HG02798 (cell line): ENCODE measurements at regions not wholly inside any gene's neighbourhood (a gene's known extent, or its start where the extent isn't known, plus 50 kb on each side); places are given as distances from the start of the nearest gene placed in this dataset.

ENCODE experiments used
- ATAC-seq: cut with Tn5 transposase; IDR thresholded peaks from one replicate; pipeline ENCODE4 v1.9.1; 2021; ENCODE audit warnings: mild to moderate bottlenecking; ENCODE audit not compliant: unreplicated experiment, poor library complexity

DNA sequence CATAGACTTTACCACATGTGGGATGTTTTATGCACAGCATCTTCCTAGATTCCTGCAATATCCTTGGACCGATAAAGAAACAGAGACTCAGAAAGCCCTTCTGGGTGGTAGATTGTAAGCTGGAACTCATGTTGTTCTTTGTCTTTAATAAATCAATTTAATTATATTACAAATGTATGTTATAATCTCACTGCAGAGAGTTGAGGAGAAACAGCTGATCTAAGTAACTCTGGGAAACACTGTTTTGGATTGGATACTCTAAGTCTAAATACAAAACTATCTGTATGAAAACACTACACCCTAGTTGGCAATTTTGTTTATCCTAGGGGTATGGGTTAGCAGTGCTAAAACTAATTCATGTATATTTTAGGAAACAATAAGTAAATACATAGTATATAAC, 1015.2 kb downstream of the XPNPEP1 start:
- no peak for ATAC-seq

DNA sequence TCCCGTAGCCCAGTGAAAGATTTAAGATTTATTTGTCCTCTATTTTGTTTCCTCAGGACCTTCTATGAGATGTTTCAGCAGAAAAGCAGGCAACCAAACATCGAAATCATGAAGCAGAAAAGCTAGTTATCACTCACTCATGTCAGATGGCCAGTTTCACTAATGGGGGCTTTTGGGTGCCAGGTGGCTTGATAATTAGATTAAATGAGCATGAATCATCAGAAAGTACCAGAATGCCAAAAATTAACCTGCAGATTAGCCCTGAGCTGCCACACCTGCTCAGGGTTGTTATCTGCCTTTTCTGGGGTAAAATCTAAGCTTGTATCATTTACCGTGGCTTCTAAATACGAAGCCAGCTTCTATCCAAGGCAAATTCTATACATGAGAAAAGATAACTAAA, 1017.5 kb downstream of the XPNPEP1 start:
- no peak for ATAC-seq

DNA sequence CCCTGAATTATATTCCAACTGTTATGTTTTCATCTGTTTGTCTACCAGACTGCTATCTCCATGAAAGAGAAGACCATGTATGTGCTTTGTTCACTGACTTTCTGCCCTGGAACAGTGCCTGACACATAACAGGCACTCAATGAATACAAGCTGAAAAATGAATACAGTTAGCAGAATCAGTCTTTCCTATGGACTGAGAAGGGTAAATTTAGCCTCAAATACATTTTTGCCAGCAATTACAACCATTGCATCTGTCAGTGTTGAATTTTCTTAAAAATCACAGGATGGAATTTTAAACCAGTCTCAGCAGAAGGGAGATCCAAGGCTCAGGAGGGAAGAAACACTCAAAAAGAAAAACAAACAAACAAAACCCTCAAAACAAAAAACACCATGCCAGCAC, 1018.1 kb downstream of the XPNPEP1 start:
- ATAC-seq, result no peak

DNA sequence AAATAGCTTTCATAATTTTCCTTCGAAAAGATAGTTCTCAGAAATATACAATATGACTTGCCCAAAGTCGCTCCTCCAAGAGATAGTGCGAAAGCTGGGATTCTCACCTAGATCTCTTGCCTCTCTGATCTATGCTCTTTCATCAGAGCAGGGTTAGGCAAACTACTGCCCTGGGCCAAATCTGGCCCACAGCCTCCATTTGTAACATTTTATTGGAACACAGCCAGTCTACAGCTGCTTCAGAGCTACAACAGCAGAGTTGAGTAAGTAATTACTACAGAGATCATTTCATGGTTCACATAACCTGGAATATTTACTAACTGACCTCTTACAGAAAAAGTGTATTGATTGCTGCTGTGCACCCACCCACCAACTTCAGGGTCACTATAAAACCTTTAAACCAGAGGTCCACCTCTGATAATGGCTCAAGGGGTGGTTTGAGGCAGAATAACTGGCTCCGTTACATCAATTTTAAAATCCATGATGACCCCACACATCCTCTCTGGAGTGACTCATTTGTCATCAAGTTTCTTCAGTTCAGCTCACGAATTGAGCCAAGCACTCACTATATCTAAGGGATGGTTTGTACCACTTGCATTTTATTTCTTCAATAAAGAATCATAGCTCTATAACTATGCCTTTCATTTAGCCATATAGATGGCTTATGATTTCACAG, 1019.0 kb downstream of the XPNPEP1 start:
- ATAC-seq, result no peak

GRCh38 chr10:108902619-108903285, 1020.6 kb downstream of the XPNPEP1 start:
- peak; percentile 57 for ATAC-seq

DNA sequence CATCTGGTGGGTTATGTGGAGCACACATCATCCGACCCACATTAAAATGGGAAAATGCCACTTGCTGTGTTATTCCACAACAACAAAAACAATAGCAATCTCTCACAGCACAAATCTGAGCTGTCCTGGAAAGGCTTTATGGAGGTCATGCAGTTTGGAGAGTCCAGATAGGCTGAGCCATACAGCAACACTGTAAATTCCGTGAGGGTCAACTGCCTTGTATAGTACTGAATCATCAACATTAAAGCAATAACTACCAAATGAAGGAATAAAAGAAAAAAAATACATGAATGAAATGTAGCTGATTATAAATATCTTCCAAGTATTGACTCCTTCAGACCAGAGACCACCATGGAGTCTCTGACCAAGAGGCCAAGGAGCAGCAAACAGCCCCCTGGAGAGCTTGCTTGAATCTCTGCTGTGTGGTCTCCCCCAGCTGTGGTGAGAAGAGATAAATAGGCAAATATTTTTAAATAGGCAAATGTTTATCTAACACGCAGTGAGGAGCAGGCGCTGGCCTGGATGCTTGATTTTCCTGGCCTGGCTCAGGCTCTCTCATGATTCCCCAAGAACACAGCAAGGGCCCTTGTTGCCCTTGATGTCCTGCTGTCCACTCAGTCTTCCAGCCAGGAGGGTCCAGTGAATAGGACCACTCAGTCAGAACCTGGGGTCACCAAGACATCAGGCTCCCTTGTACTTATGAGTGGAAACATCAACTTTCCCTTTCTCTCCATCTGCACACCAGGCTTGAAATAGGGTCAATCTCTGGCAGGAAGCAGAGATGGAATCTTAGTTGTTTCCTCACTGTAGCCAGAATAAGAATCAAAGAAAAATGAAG, 1021.3 kb downstream of the XPNPEP1 start:
- no peak for ATAC-seq

GRCh38 chr10:108899670-108900069, 1023.6 kb downstream of the XPNPEP1 start:
- ATAC-seq, result no peak

DNA sequence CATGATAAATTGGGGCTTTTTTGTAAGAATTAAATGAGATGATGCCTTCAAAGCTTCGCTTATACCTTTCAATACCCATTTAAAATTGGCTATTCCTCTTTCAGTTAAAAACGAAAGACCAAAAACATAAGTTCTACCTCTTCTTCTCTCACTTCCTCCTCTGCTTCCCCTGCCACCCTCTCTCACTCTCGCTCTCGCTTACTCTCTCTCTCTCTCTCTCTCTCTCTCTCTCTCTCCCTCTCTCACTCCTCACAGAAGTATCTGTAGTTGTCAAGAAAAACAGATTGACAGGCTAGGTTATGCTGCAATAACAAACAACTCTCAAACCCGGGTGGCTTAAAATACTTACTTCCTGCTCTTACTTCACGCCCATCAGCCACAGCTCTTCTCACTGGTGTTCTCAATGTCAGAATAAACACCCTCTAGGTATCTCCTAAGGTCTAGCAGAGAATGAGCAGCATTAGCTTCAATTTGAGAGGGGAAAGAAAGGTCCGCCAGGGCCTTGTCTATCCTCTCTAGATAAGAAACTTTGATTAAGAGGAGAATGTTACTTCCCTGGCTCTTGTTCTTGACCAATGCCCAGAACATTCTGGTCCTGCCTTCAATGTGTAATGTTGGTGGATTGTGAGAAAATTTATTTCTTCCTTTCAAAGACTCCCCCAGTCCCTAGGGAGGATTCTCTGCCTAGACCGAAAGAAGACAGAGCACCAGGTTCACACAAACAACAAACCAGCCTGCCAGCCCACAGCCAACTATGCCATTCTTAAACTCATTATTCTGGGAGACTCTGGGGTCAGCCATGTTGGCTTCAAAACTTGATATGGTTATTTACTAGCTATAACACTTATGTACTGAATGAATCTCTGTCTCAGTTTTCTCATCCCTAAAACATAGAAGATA, 1028.7 kb downstream of the XPNPEP1 start:
- ATAC-seq, result peak; percentile 86

DNA sequence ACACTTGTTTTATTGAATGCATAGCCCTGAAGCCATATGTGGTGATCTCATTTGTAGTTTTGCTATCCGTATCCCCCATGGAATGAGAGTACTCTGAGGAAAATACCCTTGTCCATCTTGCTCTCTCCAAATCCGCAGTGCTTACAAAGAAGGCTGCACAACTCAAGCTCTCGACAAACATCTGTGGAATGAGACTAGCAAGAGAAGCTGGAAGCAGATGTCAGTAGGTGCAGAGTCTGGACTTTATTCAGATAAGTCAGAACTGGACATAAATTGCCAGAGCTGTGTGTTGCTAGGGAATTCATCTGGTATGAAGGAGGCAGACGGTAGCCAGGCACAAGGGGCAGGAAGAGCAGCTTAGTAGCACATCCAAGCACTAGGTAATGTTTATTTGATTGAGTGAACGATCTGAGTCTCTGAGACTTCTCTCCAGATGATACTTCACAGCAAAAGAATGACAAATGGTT, 1046.2 kb downstream of the XPNPEP1 start:
- ATAC-seq, result no peak

- peak; percentile 72 for ATAC-seq
Measured at GRCh38 chr10:108872854-108873253, 1050.5 kb downstream of the XPNPEP1 start.

DNA sequence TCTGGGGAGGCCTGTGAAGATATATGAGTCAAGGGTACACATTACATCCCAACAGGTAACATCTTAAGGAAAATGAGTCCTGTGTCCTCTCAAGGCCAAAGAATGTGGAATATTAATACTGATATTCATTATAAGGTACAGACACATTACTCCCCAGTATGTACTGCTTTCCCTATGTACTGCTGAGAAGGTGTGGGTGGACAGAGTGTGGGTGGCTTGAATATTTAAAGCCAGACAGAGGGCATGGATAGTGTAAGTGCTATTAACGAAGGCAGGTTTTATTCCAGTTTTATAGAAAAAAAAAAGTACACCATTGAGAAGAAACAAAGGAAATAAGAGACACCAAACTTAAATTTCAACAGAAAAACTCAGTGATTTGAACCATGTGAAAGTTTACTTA, 1054.4 kb downstream of the XPNPEP1 start:
- no peak for ATAC-seq

GRCh38 chr10:108862676-108863350, 1060.5 kb downstream of the XPNPEP1 start:
- ATAC-seq, result no peak

DNA sequence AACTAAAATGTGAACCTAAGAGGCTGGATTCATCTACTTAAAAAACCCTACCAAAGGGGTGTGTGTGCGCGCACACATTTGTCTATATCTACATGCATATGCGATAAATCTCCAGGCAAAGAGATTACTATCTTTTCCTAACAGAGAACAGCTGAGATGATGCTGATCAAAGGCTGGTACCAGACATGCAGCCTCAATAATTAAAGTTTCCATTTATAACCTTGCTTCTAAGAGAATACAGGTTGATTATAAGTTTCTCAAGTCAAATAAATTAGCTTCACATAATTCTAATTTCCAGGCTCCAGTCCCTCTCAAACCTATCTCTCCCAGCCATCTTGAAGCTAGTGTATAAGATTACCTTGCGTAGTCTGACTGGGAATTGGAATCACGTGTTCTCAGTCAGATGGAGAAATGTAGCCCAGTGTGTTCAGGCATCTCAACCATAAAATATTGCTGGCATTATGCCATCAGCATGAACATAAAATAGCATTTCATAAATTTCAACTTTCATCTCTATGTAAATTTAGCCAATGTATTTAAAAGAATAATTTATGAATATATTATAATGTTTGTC, 1062.0 kb downstream of the XPNPEP1 start:
- ATAC-seq, result no peak

- peak; percentile 83 for ATAC-seq
Measured at GRCh38 chr10:108852211-108852610, 1071.1 kb downstream of the XPNPEP1 start.

GRCh38 chr10:108850138-108850854, 1073.0 kb downstream of the XPNPEP1 start:
- ATAC-seq, result peak; percentile 89

DNA sequence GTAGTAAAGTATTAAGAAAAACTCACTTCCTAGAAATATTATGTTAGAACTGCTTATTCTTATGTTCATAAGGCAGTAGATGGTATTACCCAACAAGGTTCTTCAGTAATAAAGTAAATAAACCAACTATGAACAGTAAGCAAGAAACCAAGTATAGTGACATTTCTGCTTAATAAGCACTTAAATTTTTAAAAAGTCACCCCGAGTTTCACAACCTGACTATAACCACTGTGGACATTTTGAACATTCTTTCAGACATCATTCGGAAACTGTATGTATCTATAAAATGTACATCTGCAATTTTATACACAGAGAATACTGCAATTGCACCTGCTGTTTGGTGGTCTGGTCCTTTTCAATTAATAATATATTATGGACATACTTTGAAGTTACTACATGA, 1073.6 kb downstream of the XPNPEP1 start:
- ATAC-seq, result peak; percentile 19

GRCh38 chr10:108849186-108849585, 1074.1 kb downstream of the XPNPEP1 start:
- no peak for ATAC-seq

DNA sequence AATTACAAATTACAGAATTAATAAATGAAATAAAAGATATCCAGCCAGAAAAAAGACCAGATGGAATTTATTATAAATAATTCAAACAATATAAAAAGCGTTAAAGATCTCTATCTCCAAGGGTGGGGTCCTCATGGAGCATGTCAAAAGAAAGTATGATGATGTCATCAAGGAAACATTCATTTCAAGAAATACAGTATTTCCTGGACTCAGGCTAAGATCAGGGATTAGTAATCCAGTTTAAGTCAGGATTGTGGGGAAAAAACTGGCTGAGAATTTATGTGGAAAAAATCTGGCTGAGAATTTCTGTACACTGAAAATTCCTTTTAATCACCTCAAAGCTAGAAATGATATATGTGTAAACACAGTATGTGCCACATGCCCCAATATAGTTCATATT, 1075.3 kb downstream of the XPNPEP1 start:
- ATAC-seq, result no peak

DNA sequence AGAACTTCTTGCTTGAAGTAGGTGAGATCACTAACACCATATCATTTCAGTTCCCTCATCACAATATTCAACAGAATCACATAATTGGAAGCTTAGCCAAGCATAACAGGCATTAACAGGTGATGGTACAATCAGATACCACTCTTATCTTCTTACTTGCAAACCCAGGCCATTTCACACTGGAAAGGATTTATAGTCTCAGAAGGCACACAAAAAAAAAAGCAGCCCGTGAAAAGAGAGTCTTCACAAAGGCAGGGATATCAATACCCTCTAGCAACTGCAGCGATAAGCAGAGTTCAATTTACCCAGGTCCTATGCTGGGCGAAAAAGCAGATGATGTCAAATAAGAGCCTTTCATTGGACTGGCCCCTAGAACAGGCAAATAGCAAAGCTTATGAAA, 1082.4 kb downstream of the XPNPEP1 start:
- no peak for ATAC-seq
